ENCODE measurements at regions not wholly inside any gene's neighbourhood (a gene's known extent, or its start where the extent isn't known, plus 50 kb on each side); places are given as distances from the start of the nearest gene placed in this dataset.
"Not testable (repeated sequence)": the region's sequence is repeated elsewhere in the genome, so short reads cannot be mapped to it uniquely, and the experiment has no call there.

DNA sequence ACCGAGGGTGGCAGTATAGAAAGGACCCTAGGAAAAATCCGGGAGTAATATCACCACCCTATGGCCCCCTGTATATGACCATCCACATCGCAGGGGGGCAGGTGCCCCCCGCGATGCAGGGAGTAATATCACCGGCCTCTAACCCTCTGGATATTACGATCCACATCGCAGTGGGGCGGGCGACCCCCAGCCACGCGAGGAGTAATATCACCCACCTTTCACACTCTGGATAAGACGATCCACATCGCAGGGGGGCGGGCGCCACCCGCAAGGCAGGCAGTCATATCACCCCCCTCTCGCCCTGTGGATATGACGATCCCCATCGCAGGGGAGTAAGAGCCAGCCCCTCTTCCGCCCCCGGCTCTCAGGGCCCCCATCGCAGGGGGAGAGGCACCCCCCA is 76.7 kb upstream of the RUBCNL start:
- no peak for DNase-seq

- DNase-seq = not testable (repeated sequence)
These were observed 73.2 kb upstream of the RUBCNL start for GRCh38 chr13:46460223-46460622.

DNA sequence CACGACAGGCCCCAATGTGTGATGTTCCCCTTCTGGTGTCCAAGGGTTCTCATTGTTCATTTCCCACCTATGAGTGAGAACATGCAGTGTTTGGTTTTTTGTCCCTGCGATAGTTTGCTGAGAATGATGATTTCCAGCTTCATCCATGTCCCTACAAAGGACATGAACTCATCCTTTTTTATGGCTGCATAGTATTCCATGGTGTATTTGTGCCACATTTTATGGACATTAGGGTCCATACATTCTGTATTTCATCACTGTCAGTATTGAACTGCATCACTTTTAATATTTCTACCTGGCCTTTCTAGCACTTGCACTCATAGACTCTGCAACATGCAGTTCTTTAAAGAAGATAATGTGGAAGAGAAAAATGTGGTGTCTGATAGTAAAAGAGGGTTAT is 70.2 kb upstream of the RUBCNL start:
- not testable (repeated sequence) for DNase-seq

DNA sequence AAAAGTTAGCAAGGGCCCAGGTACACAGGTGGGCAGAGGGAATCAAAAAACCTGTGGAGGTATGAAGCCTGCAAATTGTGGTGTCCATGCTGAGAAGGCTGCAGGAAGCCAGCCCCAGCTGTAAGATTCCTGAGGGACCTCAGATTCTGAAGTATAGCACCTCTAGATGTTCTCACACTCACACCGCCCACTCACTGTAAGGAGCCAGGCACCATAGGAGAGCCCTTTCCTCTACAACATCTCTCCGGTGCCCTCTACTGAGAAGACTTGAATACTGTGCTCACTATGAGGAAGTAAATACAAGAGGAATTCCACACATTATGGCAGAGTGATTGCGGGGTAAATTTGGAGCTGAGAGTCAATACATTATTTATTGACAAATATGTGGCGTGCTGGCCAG is 68.9 kb upstream of the RUBCNL start:
- peak; percentile 10 for DNase-seq

DNA sequence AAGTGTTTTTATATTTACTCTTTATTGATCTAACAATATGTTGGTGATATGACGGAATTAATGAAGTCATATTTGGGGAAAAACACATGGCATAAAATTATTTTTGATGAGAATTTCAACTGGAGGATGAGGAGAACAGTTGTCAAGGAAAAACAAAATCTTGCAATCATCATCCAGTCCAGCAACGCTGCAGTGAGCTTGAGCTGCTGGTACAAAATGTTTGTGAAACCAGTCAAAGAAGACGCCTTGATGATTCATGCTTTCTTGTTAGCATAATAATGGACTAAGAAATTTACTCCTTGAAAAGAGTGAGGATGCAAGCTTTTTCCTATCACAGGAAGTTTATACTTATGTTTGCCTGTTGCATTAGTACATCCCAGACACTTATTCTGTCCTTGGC is 64.1 kb upstream of the RUBCNL start:
- DNase-seq = not testable (repeated sequence)

GRCh38 chr13:46449949-46450348 is 62.9 kb upstream of the RUBCNL start:
- not testable (repeated sequence) for DNase-seq

DNA sequence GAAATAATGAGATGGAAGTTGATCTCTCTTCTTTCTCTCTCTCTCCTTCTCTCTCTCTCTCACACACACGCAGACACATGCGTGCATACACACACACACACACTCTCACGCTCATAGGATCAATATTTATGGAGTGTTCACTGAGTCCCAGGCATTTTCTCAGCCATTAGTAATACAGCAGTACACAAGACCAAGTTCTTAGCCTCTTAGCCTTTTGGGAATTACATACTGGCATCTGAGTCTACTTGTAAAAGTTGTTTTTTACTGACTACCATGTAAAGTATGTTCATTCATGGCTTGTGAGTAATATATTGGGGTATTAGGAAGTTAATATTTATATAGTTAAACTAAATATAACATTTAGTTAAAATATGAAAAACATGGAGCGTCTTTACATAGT is 61.1 kb upstream of the RUBCNL start:
- not testable (repeated sequence) for DNase-seq

- DNase-seq = not testable (repeated sequence)
These were observed 50.9 kb upstream of the RUBCNL start for GRCh38 chr13:46437808-46438404.
